ENCODE measurements at regions not wholly inside any gene's neighbourhood (a gene's known extent, or its start where the extent isn't known, plus 50 kb on each side); places are given as distances from the start of the nearest gene placed in this dataset.

DNA sequence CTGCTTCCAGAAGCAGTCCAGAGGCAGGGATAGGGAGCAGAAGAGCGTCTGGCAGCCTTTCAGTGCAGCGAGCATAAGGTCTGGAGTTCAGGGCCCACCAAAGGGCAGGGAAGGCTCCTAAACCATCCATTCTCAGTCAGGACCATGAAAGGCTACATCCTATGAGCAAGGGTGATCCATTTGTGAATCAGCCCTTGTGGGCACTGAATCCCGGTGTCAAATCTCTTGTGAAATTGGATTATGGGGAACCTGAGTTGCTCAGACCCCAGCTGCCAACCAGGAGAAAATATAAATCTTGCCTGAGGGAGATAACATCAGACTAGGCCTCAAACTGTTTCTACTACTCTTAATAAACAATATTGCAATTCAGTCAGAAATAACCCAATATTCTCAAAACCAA lies 204.4 kb downstream of the SYK start:
- TF ChIP-seq, protein P1, sequence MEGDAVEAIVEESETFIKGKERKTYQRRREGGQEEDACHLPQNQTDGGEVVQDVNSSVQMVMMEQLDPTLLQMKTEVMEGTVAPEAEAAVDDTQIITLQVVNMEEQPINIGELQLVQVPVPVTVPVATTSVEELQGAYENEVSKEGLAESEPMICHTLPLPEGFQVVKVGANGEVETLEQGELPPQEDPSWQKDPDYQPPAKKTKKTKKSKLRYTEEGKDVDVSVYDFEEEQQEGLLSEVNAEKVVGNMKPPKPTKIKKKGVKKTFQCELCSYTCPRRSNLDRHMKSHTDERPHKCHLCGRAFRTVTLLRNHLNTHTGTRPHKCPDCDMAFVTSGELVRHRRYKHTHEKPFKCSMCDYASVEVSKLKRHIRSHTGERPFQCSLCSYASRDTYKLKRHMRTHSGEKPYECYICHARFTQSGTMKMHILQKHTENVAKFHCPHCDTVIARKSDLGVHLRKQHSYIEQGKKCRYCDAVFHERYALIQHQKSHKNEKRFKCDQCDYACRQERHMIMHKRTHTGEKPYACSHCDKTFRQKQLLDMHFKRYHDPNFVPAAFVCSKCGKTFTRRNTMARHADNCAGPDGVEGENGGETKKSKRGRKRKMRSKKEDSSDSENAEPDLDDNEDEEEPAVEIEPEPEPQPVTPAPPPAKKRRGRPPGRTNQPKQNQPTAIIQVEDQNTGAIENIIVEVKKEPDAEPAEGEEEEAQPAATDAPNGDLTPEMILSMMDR (IDR thresholded peaks at IDR 0.05) = no peak
- no peak for TF ChIP-seq POLR2A (IDR thresholded peaks at IDR 0.05)

Measured in ovary (tissue), 3 donors.